ENCODE measurements at regions not wholly inside any gene's neighbourhood (a gene's known extent, or its start where the extent isn't known, plus 50 kb on each side); places are given as distances from the start of the nearest gene placed in this dataset.

DNA sequence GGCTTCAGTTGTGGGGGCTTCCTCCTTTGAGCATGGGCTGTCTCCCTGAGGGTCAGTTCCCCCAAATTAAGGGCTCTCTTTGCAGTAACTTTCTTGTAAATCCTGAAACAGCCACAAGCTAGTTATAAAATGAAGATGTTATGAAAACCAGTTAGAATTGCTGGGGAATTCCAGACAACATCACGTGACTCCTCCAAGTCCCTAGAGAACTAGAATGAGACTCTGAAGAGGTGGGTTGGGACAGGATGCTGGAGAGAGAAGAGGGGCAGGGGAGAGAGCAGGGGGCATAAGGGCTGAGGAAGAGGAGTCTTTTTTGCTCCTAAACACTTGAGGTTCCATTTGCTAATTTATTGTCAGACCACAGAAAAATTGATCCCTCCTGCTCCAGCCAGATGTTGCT is 380.3 kb downstream of the DHX35 start:
- Histone ChIP-seq H3K4me3 (no peak overlapping the region), H3K36me3 (no peaks in the 10 kb centered on the region), H3K27me3 (no peaks in the 10 kb centered on the region), H3K4me1 (peaks cover 0 to 11% (median 0%) of the 10 kb centered on the region in 4 donors), H3K27ac (no peak overlapping the region), H3K9me3 (peaks cover 0 to 3% (median 0%) of the 10 kb centered on the region in 4 donors)
- no peak for TF ChIP-seq POLR2A (IDR thresholded peaks at IDR 0.05)
- TF ChIP-seq, protein P1, sequence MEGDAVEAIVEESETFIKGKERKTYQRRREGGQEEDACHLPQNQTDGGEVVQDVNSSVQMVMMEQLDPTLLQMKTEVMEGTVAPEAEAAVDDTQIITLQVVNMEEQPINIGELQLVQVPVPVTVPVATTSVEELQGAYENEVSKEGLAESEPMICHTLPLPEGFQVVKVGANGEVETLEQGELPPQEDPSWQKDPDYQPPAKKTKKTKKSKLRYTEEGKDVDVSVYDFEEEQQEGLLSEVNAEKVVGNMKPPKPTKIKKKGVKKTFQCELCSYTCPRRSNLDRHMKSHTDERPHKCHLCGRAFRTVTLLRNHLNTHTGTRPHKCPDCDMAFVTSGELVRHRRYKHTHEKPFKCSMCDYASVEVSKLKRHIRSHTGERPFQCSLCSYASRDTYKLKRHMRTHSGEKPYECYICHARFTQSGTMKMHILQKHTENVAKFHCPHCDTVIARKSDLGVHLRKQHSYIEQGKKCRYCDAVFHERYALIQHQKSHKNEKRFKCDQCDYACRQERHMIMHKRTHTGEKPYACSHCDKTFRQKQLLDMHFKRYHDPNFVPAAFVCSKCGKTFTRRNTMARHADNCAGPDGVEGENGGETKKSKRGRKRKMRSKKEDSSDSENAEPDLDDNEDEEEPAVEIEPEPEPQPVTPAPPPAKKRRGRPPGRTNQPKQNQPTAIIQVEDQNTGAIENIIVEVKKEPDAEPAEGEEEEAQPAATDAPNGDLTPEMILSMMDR (IDR thresholded peaks at IDR 0.05): no peak
- TF ChIP-seq EP300 (IDR thresholded peaks at IDR 0.05): no peak
- no peak for DNase-seq (ENCODE audit: low spot score in 2 of 2)
- 40 to 69% methylated on average over 1 of the region's 1 CpG for WGBS, 2 donors

DNA sequence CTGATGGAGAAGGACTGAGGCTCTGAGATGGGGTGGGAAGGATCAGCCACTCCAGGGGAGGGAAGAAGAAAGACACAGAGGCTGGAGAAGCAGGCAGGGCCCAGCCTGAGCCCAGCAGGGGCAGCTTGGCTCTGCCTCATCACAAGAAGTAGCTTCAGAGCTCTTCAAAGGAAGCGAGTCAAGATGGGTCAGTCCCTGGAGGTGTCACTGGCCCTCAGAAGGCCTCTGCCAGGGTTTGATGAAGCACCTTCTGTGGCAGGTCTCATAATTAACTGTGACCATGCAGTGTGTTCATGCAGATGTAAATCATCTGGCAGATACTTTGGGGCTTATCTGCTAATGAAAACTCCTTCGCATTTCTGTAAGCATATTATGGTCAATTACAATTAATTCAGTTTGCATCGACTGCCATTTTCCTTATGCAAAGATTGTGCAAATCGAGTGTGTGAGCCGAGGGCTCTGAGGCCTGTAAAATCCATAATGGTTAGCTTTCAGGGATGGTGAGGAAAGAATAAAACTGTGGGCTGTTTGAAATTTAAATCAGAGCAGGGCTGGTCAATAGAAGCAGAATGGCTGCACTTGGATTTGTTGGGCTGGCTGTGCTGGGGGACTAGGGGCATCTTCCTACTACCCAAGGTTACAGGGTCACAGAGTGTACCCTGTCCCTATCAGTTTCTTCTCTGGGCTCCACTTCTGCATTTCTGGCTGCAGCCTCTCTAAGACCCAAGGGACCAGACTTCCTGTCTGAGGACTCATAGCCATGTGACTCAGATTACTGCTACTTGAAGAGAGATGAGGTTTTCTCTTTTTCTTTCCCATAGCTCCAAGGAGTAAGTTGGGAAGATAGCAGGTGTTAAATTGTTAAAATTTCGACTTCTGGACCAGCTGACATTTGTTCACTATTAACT is 376.6 kb downstream of the DHX35 start:
- TF ChIP-seq POLR2A (IDR thresholded peaks at IDR 0.05) (no peak), EP300 (IDR thresholded peaks at IDR 0.05) (no peak)
- TF ChIP-seq, protein P1 (IDR thresholded peaks at IDR 0.05): no peak
- DNase-seq (ENCODE audit: low spot score in 2 of 2): peak in 1 of 2 donors; percentile 20
- Histone ChIP-seq H3K4me3 (no peak overlapping the region), H3K4me1 (peaks cover 0 to 11% (median 0%) of the 10 kb centered on the region in 4 donors), H3K27ac (no peak overlapping the region), H3K36me3 (no peaks in the 10 kb centered on the region), H3K27me3 (no peaks in the 10 kb centered on the region), H3K9me3 (no peaks in the 10 kb centered on the region)
- 68 to 72% methylated on average over 6 of the region's 6 CpGs for WGBS, 2 donors

DNA sequence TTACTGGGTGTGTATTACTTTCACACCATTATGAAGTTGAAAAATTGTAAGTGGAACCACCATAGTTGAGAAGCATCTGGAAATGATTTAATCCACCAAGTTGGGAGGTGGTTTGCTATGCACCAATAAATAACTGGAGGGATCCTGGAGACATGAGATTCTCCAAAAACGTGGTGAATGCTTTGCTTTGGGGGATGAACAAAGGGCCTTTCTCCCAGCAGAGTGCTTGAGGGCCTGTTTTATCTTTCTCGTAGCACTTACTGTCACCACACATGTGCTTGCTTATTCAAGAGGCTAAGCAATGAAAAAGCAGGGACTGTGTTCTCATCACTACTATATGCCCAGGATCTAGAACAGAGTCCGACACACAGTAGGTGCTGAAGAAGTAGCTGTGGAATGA is 371.1 kb downstream of the DHX35 start:
- no peaks in the 10 kb centered on the region for H3K9me3 ChIP-seq
- DNase-seq (ENCODE audit: low spot score in 2 of 2): no peak
- no peaks in the 10 kb centered on the region for H3K4me1 ChIP-seq
- no peak for TF ChIP-seq POLR2A (IDR thresholded peaks at IDR 0.05)
- no peak for TF ChIP-seq EP300 (IDR thresholded peaks at IDR 0.05)
- TF ChIP-seq, protein P1 (IDR thresholded peaks at IDR 0.05): no peak
- WGBS, 2 donors: 38 to 41% methylated on average over 3 of the region's 3 CpGs
- H3K36me3 ChIP-seq: no peaks in the 10 kb centered on the region
- H3K4me3 ChIP-seq: no peak overlapping the region
- H3K27me3 ChIP-seq: no peaks in the 10 kb centered on the region
- no peak overlapping the region for H3K27ac ChIP-seq

DNA sequence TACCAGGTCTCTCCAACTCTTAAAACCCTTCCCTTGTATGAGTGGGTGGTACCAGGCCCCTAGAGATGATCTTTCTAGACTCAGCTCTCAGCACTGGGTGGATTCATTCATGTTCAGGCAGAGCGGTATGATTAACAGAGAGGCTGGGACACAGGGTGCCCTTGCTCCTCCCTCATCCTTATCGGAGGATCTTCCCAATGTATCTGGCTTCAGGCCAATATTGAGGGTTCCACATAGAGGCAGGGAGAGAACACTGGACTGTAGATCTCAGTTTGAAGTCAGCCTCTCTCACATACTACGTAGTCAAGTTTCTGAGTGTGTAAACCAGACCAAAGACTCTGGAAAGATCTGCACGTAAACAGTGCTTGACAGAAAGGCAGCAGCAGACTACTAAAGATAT is 366.2 kb downstream of the DHX35 start:
- no peaks in the 10 kb centered on the region for H3K27me3 ChIP-seq
- no peaks in the 10 kb centered on the region for H3K36me3 ChIP-seq
- 64 to 66% methylated on average over 4 of the region's 4 CpGs for WGBS, 2 donors
- TF ChIP-seq, protein P1 (IDR thresholded peaks at IDR 0.05): no peak
- no peak for TF ChIP-seq POLR2A (IDR thresholded peaks at IDR 0.05)
- no peak for TF ChIP-seq EP300 (IDR thresholded peaks at IDR 0.05)
- H3K27ac ChIP-seq: no peak overlapping the region
- H3K4me3 ChIP-seq: no peak overlapping the region
- no peaks in the 10 kb centered on the region for H3K9me3 ChIP-seq
- no peak for DNase-seq (ENCODE audit: low spot score in 2 of 2)
- H3K4me1 ChIP-seq: no peaks in the 10 kb centered on the region

DNA sequence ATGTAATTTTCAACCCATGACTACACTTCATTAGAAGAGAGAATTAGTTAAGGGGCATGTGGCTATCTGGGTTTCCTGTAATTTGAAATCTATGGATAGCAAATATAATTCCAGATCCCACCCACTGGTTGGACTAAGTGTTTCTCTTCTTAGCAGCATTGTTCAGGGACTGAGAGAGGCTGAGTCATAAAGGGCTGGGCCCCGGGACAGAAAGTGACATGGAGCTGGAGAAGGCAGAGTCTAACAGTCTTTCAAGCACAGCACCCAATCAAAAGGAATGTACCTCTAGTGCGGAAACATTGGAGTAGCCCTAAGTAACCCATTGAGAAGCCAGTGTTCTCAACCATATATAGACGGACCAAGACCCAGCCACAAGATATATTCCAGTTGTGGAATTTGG is 363.9 kb downstream of the DHX35 start:
- Histone ChIP-seq H3K27ac (no peak overlapping the region), H3K36me3 (no peaks in the 10 kb centered on the region), H3K4me3 (no peak overlapping the region), H3K9me3 (no peaks in the 10 kb centered on the region), H3K27me3 (no peaks in the 10 kb centered on the region), H3K4me1 (no peaks in the 10 kb centered on the region)
- TF ChIP-seq EP300 (IDR thresholded peaks at IDR 0.05) (no peak), POLR2A (IDR thresholded peaks at IDR 0.05) (no peak)
- TF ChIP-seq, protein P1 (IDR thresholded peaks at IDR 0.05): no peak
- DNase-seq (ENCODE audit: low spot score in 2 of 2): no peak
- 57 to 63% methylated on average over 3 of the region's 3 CpGs for WGBS, 2 donors

All from tibial nerve (tissue), 4 donors.